OCI-LY7 (cell line): ENCODE measurements at regions not wholly inside any gene's neighbourhood (a gene's known extent, or its start where the extent isn't known, plus 50 kb on each side); places are given as distances from the start of the nearest gene placed in this dataset.

Experiments
- BruUV-seq: library from RNA; stranded (reverse); fragments of 400-500 nt; replicated peaks from 2 replicates; lab custom pipeline; 2021; lab: Mats Ljungman, UMichigan
- CTCF ChIA-PET: fragments of 300-600 bp; sonication (Branson Sonifier 250); formaldehyde crosslinking; loops from one replicate; lab custom pipeline; 2022; ENCODE audit warnings: antibody characterized with exemption; ENCODE audit not compliant: unreplicated experiment; lab: Charles Lee
- POLR2A ChIA-PET: fragments of 300-600 bp; sonication (Branson Sonifier 250); formaldehyde crosslinking; loops from one replicate; lab custom pipeline; 2022; ENCODE audit warnings: antibody characterized with exemption; lab: Charles Lee
- DNase-seq: peaks from one replicate; pipeline ENCODE4 v3.0.0-alpha.2; 2015; ENCODE audit warnings: low spot score
- H2AFZ ChIP-seq: fragments of 200-600 bp; sonication (generic), shearing (Covaris generic); 2 replicates; pipeline ENCODE4 v1.6.1; 2014; ENCODE audit warnings: mild to moderate bottlenecking, antibody characterized with exemption, low read length, moderate library complexity
- H3K27ac ChIP-seq: fragments of 200-600 bp; sonication (generic); 2 replicates; pipeline ENCODE4 v1.5.1; 2014; ENCODE audit warnings: mixed run types, low read depth, mild to moderate bottlenecking, moderate library complexity, low read length, inconsistent platforms; ENCODE audit not compliant: poor library complexity, severe bottlenecking
- H3K36me3 ChIP-seq: fragments of 200-600 bp; sonication (generic); 2 replicates; pipeline ENCODE4 v1.6.1; 2014; ENCODE audit warnings: mild to moderate bottlenecking, antibody characterized with exemption, low read length, moderate library complexity, mixed read lengths; ENCODE audit not compliant: insufficient read depth
- H3K4me1 ChIP-seq: fragments of 200-600 bp; sonication (generic); 2 replicates; pipeline ENCODE4 v1.5.1; 2014; ENCODE audit warnings: mild to moderate bottlenecking, low read length; ENCODE audit not compliant: insufficient read depth, poor library complexity, severe bottlenecking
- H3K4me2 ChIP-seq: fragments of 200-600 bp; sonication (generic); 2 replicates; pipeline ENCODE4 v1.6.1; 2014; ENCODE audit warnings: mild to moderate bottlenecking, low read length
- H3K4me3 ChIP-seq: fragments of 200-600 bp; sonication (generic); 2 replicates; pipeline ENCODE4 v1.5.1; 2014; ENCODE audit warnings: mild to moderate bottlenecking, low read depth, low read length; ENCODE audit not compliant: poor library complexity, severe bottlenecking
- H3K79me2 ChIP-seq: fragments of 200-600 bp; sonication (generic); 2 replicates; pipeline ENCODE4 v1.6.1; 2016; ENCODE audit warnings: low read depth, mild to moderate bottlenecking, low read length, moderate library complexity, mixed read lengths; ENCODE audit not compliant: insufficient read depth
- H3K9me2 ChIP-seq: fragments of 200-600 bp; sonication (generic); 2 replicates; pipeline ENCODE4 v1.6.1; 2016; ENCODE audit warnings: mild to moderate bottlenecking, low read length, mixed read lengths; ENCODE audit not compliant: insufficient read depth
- H3K9me3 ChIP-seq: fragments of 200-600 bp; sonication (generic); 2 replicates; pipeline ENCODE4 v1.6.1; 2014; ENCODE audit warnings: mild to moderate bottlenecking, mixed run types, low read length, mixed read lengths
- H4K20me1 ChIP-seq: fragments of 200-600 bp; sonication (generic); 2 replicates; pipeline ENCODE4 v1.6.1; 2014; ENCODE audit warnings: mild to moderate bottlenecking, antibody characterized with exemption, low read length, moderate library complexity, mixed read lengths; ENCODE audit not compliant: insufficient read depth
- EZH2phosphoT487 ChIP-seq: fragments of 200-600 bp; sonication (generic); IDR thresholded peaks from 2 replicates; pipeline ENCODE4 v1.6.1; 2018; ENCODE audit warnings: low read depth, borderline replicate concordance, mild to moderate bottlenecking, mixed run types, antibody characterized with exemption, low read length, moderate library complexity, mixed read lengths
- intact Hi-C: fragments of 100-400 bp; cut with micrococcal nuclease; formaldehyde crosslinking; loops from one replicate; pipeline ENCODE4 v1.10.0; 2022; ENCODE audit not compliant: unreplicated experiment
- TF ChIP-seq, protein P1 (sequence below): fragments of 200-600 bp; sonication (generic); conservative IDR thresholded peaks from 2 replicates; pipeline ENCODE4 v1.5.1; 2014; ENCODE audit warnings: mild to moderate bottlenecking, antibody characterized with exemption, low read length, moderate library complexity, mixed read lengths

DNA sequence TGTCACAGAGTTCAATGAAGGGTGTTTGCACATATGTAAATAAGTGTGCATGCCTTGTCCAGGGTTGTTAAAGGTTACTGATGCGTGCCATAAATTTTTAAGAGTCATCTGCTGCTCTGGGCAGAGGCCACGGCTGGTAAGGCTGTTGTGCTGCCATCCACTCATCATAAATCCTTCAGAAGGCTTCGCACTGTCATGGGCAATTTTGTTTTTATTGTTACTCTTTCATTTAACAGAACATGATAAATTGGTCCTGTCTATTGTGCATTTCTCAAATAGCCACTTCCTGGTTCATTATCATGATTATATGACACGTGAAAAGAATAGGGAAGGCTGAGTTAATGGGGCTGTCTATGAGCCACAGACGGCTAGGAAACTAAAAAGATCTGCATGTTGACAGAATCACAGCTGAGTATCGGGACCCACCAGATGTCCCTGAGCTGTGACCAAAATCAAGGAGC lies 634.3 kb upstream of the SOX11 start:
- CTCF ChIA-PET: no interaction called here

DNA sequence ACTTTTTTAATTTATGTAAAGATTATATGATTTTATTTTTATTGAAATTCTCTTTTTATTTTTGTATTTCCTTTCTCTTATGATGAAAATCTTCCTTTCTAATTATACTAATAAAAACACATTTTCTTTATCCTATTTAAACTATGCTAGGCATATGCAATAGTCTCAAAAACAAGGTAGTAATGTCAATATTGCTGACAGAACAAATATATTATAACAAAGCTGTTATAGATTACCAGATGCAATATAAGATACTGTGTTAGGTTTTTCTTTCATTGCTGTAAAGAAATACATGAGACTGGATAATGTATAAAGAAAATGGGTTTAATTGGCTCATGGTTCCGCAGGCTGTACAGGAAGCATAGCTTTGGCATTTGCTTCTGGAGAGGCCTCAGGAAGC lies 631.2 kb upstream of the SOX11 start:
- BruUV-seq: no TSS peak
- H3K4me1 ChIP-seq: no peaks in the 10 kb centered on the region
- H3K9me2 ChIP-seq: no peaks in the 10 kb centered on the region
- DNase-seq: no peak
- no peaks in the 10 kb centered on the region for H3K9me3 ChIP-seq
- H3K36me3 ChIP-seq: no peaks in the 10 kb centered on the region
- H2AFZ ChIP-seq: no peak overlapping the region
- CTCF ChIA-PET: no interaction called here
- H3K79me2 ChIP-seq: no peaks in the 10 kb centered on the region
- no peaks in the 10 kb centered on the region for H4K20me1 ChIP-seq
- POLR2A ChIA-PET: no interaction called here
- intact Hi-C loops: no loop called here
- TF ChIP-seq, protein P1, sequence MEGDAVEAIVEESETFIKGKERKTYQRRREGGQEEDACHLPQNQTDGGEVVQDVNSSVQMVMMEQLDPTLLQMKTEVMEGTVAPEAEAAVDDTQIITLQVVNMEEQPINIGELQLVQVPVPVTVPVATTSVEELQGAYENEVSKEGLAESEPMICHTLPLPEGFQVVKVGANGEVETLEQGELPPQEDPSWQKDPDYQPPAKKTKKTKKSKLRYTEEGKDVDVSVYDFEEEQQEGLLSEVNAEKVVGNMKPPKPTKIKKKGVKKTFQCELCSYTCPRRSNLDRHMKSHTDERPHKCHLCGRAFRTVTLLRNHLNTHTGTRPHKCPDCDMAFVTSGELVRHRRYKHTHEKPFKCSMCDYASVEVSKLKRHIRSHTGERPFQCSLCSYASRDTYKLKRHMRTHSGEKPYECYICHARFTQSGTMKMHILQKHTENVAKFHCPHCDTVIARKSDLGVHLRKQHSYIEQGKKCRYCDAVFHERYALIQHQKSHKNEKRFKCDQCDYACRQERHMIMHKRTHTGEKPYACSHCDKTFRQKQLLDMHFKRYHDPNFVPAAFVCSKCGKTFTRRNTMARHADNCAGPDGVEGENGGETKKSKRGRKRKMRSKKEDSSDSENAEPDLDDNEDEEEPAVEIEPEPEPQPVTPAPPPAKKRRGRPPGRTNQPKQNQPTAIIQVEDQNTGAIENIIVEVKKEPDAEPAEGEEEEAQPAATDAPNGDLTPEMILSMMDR: no peak
- TF ChIP-seq EZH2phosphoT487: no peak
- H3K4me3 ChIP-seq: no peak overlapping the region
- no peak overlapping the region for H3K27ac ChIP-seq
- no peak overlapping the region for H3K4me2 ChIP-seq

More for the DNA sequence above, 634.3 kb upstream of the SOX11 start:
- Histone ChIP-seq H3K4me1 (no peaks in the 10 kb centered on the region), H3K9me3 (no peaks in the 10 kb centered on the region), H3K27ac (no peak overlapping the region), H3K4me2 (no peak overlapping the region), H2AFZ (no peak overlapping the region), H3K36me3 (no peaks in the 10 kb centered on the region), H4K20me1 (no peaks in the 10 kb centered on the region), H3K79me2 (no peaks in the 10 kb centered on the region), H3K9me2 (no peaks in the 10 kb centered on the region), H3K4me3 (no peak overlapping the region)
- intact Hi-C loops: no loop called here
- POLR2A ChIA-PET: no interaction called here
- no peak for TF ChIP-seq EZH2phosphoT487
- TF ChIP-seq, protein P1: no peak
- no TSS peak for BruUV-seq
- no peak for DNase-seq

DNA sequence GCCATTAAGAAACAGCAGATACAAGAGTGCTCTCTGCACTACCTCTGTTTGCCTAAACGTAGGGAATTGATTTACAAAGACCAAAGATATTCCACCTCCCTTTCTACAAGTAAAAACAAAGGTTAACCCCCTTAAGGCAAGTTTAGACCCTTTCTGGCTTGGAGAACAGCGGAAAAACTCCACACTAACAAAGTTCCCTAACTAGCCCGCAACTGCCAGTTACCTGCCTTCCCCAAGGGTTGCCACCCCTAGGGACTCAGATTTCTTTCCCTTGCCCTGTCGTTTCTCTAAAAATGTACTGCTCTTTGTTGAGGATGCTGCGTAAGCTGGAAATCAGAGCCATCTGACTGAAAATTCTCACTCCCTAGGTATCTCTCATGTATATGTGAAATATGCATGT lies 627.5 kb upstream of the SOX11 start:
- no peaks in the 10 kb centered on the region for H3K9me3 ChIP-seq
- TF ChIP-seq, protein P1: no peak
- TF ChIP-seq EZH2phosphoT487: no peak
- BruUV-seq: no TSS peak
- no peak overlapping the region for H3K4me2 ChIP-seq
- H3K4me3 ChIP-seq: no peak overlapping the region
- H3K36me3 ChIP-seq: no peaks in the 10 kb centered on the region
- no peaks in the 10 kb centered on the region for H3K4me1 ChIP-seq
- no peak overlapping the region for H3K27ac ChIP-seq
- H3K9me2 ChIP-seq: no peaks in the 10 kb centered on the region
- POLR2A ChIA-PET: no interaction called here
- DNase-seq: no peak
- H3K79me2 ChIP-seq: no peaks in the 10 kb centered on the region
- intact Hi-C loops: no loop called here
- CTCF ChIA-PET: no interaction called here
- no peak overlapping the region for H2AFZ ChIP-seq
- H4K20me1 ChIP-seq: no peaks in the 10 kb centered on the region
